ENCODE measurements at regions not wholly inside any gene's neighbourhood (a gene's known extent, or its start where the extent isn't known, plus 50 kb on each side); places are given as distances from the start of the nearest gene placed in this dataset.

- Histone ChIP-seq H3K27me3 (ENCODE audit: low read length) (no peaks in the 10 kb centered on the region), H3K9ac (ENCODE audit: low read length) (peak overlapping the region; percentile 37; the same call in 1 of the 2 replicates), H3K9me3 (ENCODE audit: low read length) (no peaks in the 10 kb centered on the region), H3K79me2 (ENCODE audit: low read length) (no peaks in the 10 kb centered on the region), H3K4me2 (ENCODE audit: low read length) (peak overlapping the region; percentile 53), H3K9me2 (replicated peaks; ENCODE audit: low read length) (no peaks in the 10 kb centered on the region), H3F3A (ENCODE audit: low read length, unreplicated experiment) (no peaks in the 10 kb centered on the region), H3K36me3 (ENCODE audit: low read depth, low read length) (no peaks in the 10 kb centered on the region), H2AFZ (ENCODE audit: low read length) (peak overlapping the region; percentile 51; the same call in 1 of the 2 replicates), H3K4me3 (ENCODE audit: low read length) (no peak overlapping the region; the same call in 1 of the 2 replicates), H4K20me1 (ENCODE audit: low read length) (no peaks in the 10 kb centered on the region), H3K4me1 (ENCODE audit: insufficient read depth, low read length) (peaks cover 20% of the 10 kb centered on the region), H3K27ac (ENCODE audit: low read length) (peak overlapping the region; percentile 78)
- ATAC-seq (peak; percentile 99), DNase-seq (peak; percentile 88)
- BruUV-seq (replicated peaks), result no TSS peak
- ChIA-PET CTCF (no interaction called here), POLR2A (ENCODE audit: unreplicated experiment) (no interaction called here)
- intact Hi-C loops (cut with micrococcal nuclease), result no loop called here
- TF ChIP-seq EZH2 (IDR thresholded peaks at IDR 0.05; ENCODE audit: low read length, unreplicated experiment) (no peak), CTCF (conservative IDR thresholded peaks at IDR 0.05; ENCODE audit: low read depth, low read length) (no peak), EZH2phosphoT487 (IDR thresholded peaks at IDR 0.05; ENCODE audit: borderline replicate concordance, low read length) (no peak)
Observed at GRCh38 chr6:145015739-145016558, 719.4 kb downstream of the EPM2A start.

GRCh38 chr6:145017051-145017450 lies 718.3 kb downstream of the EPM2A start:
- Histone ChIP-seq H3K4me1 (ENCODE audit: insufficient read depth, low read length) (peaks cover 20% of the 10 kb centered on the region), H3K9me3 (ENCODE audit: low read length) (no peaks in the 10 kb centered on the region), H3K36me3 (ENCODE audit: low read depth, low read length) (no peaks in the 10 kb centered on the region), H3K4me2 (ENCODE audit: low read length) (no peak overlapping the region), H3K4me3 (ENCODE audit: low read length) (no peak overlapping the region), H3K9ac (ENCODE audit: low read length) (no peak overlapping the region), H3K9me2 (replicated peaks; ENCODE audit: low read length) (no peaks in the 10 kb centered on the region), H3K27ac (ENCODE audit: low read length) (no peak overlapping the region), H2AFZ (ENCODE audit: low read length) (no peak overlapping the region), H3K27me3 (ENCODE audit: low read length) (no peaks in the 10 kb centered on the region), H3K79me2 (ENCODE audit: low read length) (no peaks in the 10 kb centered on the region), H4K20me1 (ENCODE audit: low read length) (no peaks in the 10 kb centered on the region), H3F3A (ENCODE audit: low read length, unreplicated experiment) (no peaks in the 10 kb centered on the region)
- DNase-seq (no peak), ATAC-seq (no peak)
- BruUV-seq (replicated peaks), result no TSS peak
- intact Hi-C loops (cut with micrococcal nuclease), result no loop called here
- CTCF ChIA-PET, result no interaction called here
- POLR2A ChIA-PET (ENCODE audit: unreplicated experiment), result no interaction called here
- TF ChIP-seq CTCF (conservative IDR thresholded peaks at IDR 0.05; ENCODE audit: low read depth, low read length) (no peak), EZH2 (IDR thresholded peaks at IDR 0.05; ENCODE audit: low read length, unreplicated experiment) (no peak), EZH2phosphoT487 (IDR thresholded peaks at IDR 0.05; ENCODE audit: borderline replicate concordance, low read length) (no peak)

- H3K9ac ChIP-seq (ENCODE audit: low read length), result no peak overlapping the region
- no peak overlapping the region for H3K4me2 ChIP-seq (ENCODE audit: low read length)
- peaks cover 20% of the 10 kb centered on the region for H3K4me1 ChIP-seq (ENCODE audit: insufficient read depth, low read length)
- POLR2A ChIA-PET (ENCODE audit: unreplicated experiment), result no interaction called here
- no peaks in the 10 kb centered on the region for H3K9me2 ChIP-seq (replicated peaks; ENCODE audit: low read length)
- H3K9me3 ChIP-seq (ENCODE audit: low read length), result no peaks in the 10 kb centered on the region
- H3K79me2 ChIP-seq (ENCODE audit: low read length), result no peaks in the 10 kb centered on the region
- H3F3A ChIP-seq (ENCODE audit: low read length, unreplicated experiment), result no peaks in the 10 kb centered on the region
- TF ChIP-seq CTCF (conservative IDR thresholded peaks at IDR 0.05; ENCODE audit: low read depth, low read length) (no peak), EZH2phosphoT487 (IDR thresholded peaks at IDR 0.05; ENCODE audit: borderline replicate concordance, low read length) (no peak), EZH2 (IDR thresholded peaks at IDR 0.05; ENCODE audit: low read length, unreplicated experiment) (no peak)
- no TSS peak for BruUV-seq (replicated peaks)
- peak; percentile 5 for DNase-seq
- H3K27ac ChIP-seq (ENCODE audit: low read length), result no peak overlapping the region
- intact Hi-C loops (cut with micrococcal nuclease), result no loop called here
- no peak overlapping the region for H3K4me3 ChIP-seq (ENCODE audit: low read length)
- no peaks in the 10 kb centered on the region for H3K36me3 ChIP-seq (ENCODE audit: low read depth, low read length)
- no peak overlapping the region for H2AFZ ChIP-seq (ENCODE audit: low read length)
- CTCF ChIA-PET, result no interaction called here
- ATAC-seq, result no peak
- no peaks in the 10 kb centered on the region for H3K27me3 ChIP-seq (ENCODE audit: low read length)
- H4K20me1 ChIP-seq (ENCODE audit: low read length), result no peaks in the 10 kb centered on the region
Observed at GRCh38 chr6:145017516-145017915, 717.8 kb downstream of the EPM2A start.

Measured in PC-3 (cell line).